Germinal center (tissue), 1 donor: ENCODE measurements at regions not wholly inside any gene's neighbourhood (a gene's known extent, or its start where the extent isn't known, plus 50 kb on each side); places are given as distances from the start of the nearest gene placed in this dataset.

Experiments used
- DNase-seq: peaks from one replicate; pipeline ENCODE4 v3.0.0; 2012; ENCODE audit warnings: mixed read lengths, low spot score

- no peak for DNase-seq
Observed at GRCh38 chr19:31946491-31946890, 398.9 kb upstream of the ZNF507 start.

- DNase-seq: no peak
Observed at GRCh38 chr19:31947436-31948115, 397.8 kb upstream of the ZNF507 start.

GRCh38 chr19:31952693-31953092 lies 392.7 kb upstream of the ZNF507 start:
- no peak for DNase-seq

GRCh38 chr19:31955061-31955460 lies 390.3 kb upstream of the ZNF507 start:
- no peak for DNase-seq

- no peak for DNase-seq
Observed at GRCh38 chr19:31955884-31956283, 389.5 kb upstream of the ZNF507 start.

- DNase-seq: no peak
Observed at GRCh38 chr19:31956771-31957392, 388.5 kb upstream of the ZNF507 start.

- no peak for DNase-seq
Observed at GRCh38 chr19:31957711-31958110, 387.7 kb upstream of the ZNF507 start.

- DNase-seq: no peak
Observed at GRCh38 chr19:31959527-31960018, 385.8 kb upstream of the ZNF507 start.

- no peak for DNase-seq
Observed at GRCh38 chr19:31960474-31960873, 384.9 kb upstream of the ZNF507 start.

GRCh38 chr19:31961191-31961590 lies 384.2 kb upstream of the ZNF507 start:
- no peak for DNase-seq

- DNase-seq: no peak
Observed at GRCh38 chr19:31961667-31962066, 383.7 kb upstream of the ZNF507 start.

- no peak for DNase-seq
Observed at GRCh38 chr19:31962561-31962996, 382.8 kb upstream of the ZNF507 start.

- no peak for DNase-seq
Observed at GRCh38 chr19:31963746-31964145, 381.7 kb upstream of the ZNF507 start.

- no peak for DNase-seq
Observed at GRCh38 chr19:31969016-31969415, 376.4 kb upstream of the ZNF507 start.

- DNase-seq: no peak
Observed at GRCh38 chr19:31970027-31970461, 375.4 kb upstream of the ZNF507 start.

- DNase-seq: no peak
Observed at GRCh38 chr19:31974290-31974689, 371.1 kb upstream of the ZNF507 start.

- DNase-seq: no peak
Observed at GRCh38 chr19:31974941-31975340, 370.5 kb upstream of the ZNF507 start.

- DNase-seq: no peak
Observed at GRCh38 chr19:31975461-31975860, 369.9 kb upstream of the ZNF507 start.

- DNase-seq: no peak
Observed at GRCh38 chr19:31976775-31977536, 368.5 kb upstream of the ZNF507 start.

- no peak for DNase-seq
Observed at GRCh38 chr19:31979362-31979761, 366.0 kb upstream of the ZNF507 start.

- DNase-seq: no peak
Observed at GRCh38 chr19:31979949-31980670, 365.3 kb upstream of the ZNF507 start.

- no peak for DNase-seq
Observed at GRCh38 chr19:31980796-31981195, 364.6 kb upstream of the ZNF507 start.
